Naive thymus-derived CD4-positive, alpha-beta T cell (primary cell): ENCODE measurements at regions not wholly inside any gene's neighbourhood (a gene's known extent, or its start where the extent isn't known, plus 50 kb on each side); places are given as distances from the start of the nearest gene placed in this dataset.

Experiments used
- ATAC-seq: fragments of 150-1000 bp; cut with Tn5 transposase; 2 replicates; pipeline ENCODE4 v1.10.0; 2021; ENCODE audit warnings: mild to moderate bottlenecking, moderate library complexity
- CTCF ChIA-PET: fragments of 350-600 bp; sonication (Branson Sonifier 250); formaldehyde crosslinking; loops from one replicate; lab custom pipeline; 2021; ENCODE audit warnings: antibody characterized with exemption; lab: Charles Lee
- POLR2A ChIA-PET: fragments of 350-600 bp; sonication (Branson Sonifier 250); formaldehyde crosslinking; loops from one replicate; lab custom pipeline; 2021; ENCODE audit warnings: antibody characterized with exemption, inconsistent platforms; lab: Charles Lee
- DNase-seq, 9 donors: peaks; one replicate each; pipeline versions ENCODE4 v3.0.0 to v3.0.0-alpha.2; 2020 to 2022; ENCODE audit warnings: mixed read lengths in 1 of 9
- H3K27ac ChIP-seq: one replicate; pipeline ENCODE4 v1.7.0; 2013; ENCODE audit warnings: mild to moderate bottlenecking, low read depth, low read length, moderate library complexity
- H3K27me3 ChIP-seq, 2 donors: one replicate each; pipeline ENCODE4 v1.7.0; 2013; ENCODE audit warnings: low read length in 2 of 2, mild to moderate bottlenecking in 2 of 2, moderate library complexity in 2 of 2; ENCODE audit not compliant: control insufficient read depth in 2 of 2, insufficient read depth in 2 of 2
- H3K36me3 ChIP-seq, 3 experiments: 1 replicate in 2 of 3; 2 replicates in 1 of 3; pipeline ENCODE4 v1.7.0; 2013; ENCODE audit warnings: low read length in 3 of 3, mild to moderate bottlenecking in 3 of 3, moderate library complexity in 1 of 3; ENCODE audit not compliant: insufficient read depth in 3 of 3, control insufficient read depth in 2 of 3
- H3K4me1 ChIP-seq, 2 donors: one replicate each; pipeline ENCODE4 v1.7.0; 2013; ENCODE audit warnings: low read length in 2 of 2, mild to moderate bottlenecking in 2 of 2, moderate library complexity in 1 of 2; ENCODE audit not compliant: control insufficient read depth in 2 of 2, insufficient read depth in 2 of 2
- H3K4me3 ChIP-seq: 2 replicates; pipeline ENCODE4 v1.7.0; 2013; ENCODE audit warnings: mild to moderate bottlenecking, low read length
- H3K9me3 ChIP-seq, 3 experiments: 1 replicate in 2 of 3; 2 replicates in 1 of 3; pipeline ENCODE4 v1.7.0; 2013; ENCODE audit warnings: low read length in 3 of 3; ENCODE audit not compliant: control insufficient read depth in 2 of 3
- H3K27ac Mint-ChIP-seq, 9 donors: one replicate each; pipeline ENCODE4 v1.8.0; 2020 to 2022; ENCODE audit warnings: mixed read lengths in 9 of 9, mild to moderate bottlenecking in 8 of 9, moderate library complexity in 5 of 9, inconsistent platforms in 2 of 9
- H3K27me3 Mint-ChIP-seq, 5 donors: one replicate each; pipeline ENCODE4 v1.8.0; 2021 to 2022; ENCODE audit warnings: mixed read lengths in 5 of 5, mild to moderate bottlenecking in 1 of 5
- H3K36me3 Mint-ChIP-seq, 5 donors: one replicate each; pipeline ENCODE4 v1.8.0; 2020 to 2022; ENCODE audit warnings: mixed read lengths in 5 of 5, mild to moderate bottlenecking in 3 of 5, inconsistent platforms in 1 of 5
- H3K4me1 Mint-ChIP-seq, 7 donors: one replicate each; pipeline ENCODE4 v1.8.0; 2020 to 2022; ENCODE audit warnings: mixed read lengths in 7 of 7, mild to moderate bottlenecking in 3 of 7, inconsistent platforms in 1 of 7
- H3K4me3 Mint-ChIP-seq, 10 donors: one replicate each; pipeline ENCODE4 v1.8.0; 2020 to 2022; ENCODE audit warnings: mild to moderate bottlenecking in 10 of 10, mixed read lengths in 10 of 10, moderate library complexity in 6 of 10, inconsistent platforms in 2 of 10
- H3K9me3 Mint-ChIP-seq, 11 donors: one replicate each; pipeline ENCODE4 v1.8.0; 2020 to 2022; ENCODE audit warnings: mixed read lengths in 11 of 11, mild to moderate bottlenecking in 4 of 11, inconsistent platforms in 1 of 11, moderate library complexity in 1 of 11
- intact Hi-C, 2 donors: fragments of 100-400 bp; cut with micrococcal nuclease; formaldehyde crosslinking; loops; one replicate each; pipeline ENCODE4 v1.15.1; 2023

DNA sequence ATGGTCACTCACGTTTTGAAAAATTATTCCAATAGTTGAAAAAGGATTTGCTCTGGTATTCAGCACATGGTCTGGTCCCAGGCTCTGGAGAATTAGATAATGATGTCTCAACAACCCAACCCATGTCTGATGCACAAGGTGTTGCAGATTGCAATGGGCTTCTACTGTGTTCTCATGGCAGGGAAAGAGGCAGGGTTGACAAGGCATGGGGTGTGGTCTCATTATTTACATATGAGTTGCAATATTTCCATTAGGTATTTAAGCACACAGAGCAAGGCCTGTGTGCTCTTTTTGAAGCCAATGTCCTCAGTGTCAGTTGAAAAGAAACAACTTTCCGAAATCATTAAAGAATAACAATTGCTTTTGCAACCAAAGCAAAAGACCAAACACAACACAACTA, 381.9 kb upstream of the PBX1 start:
- Histone ChIP-seq H3K4me1 (no peaks in the 10 kb centered on the region), H3K9me3 (peaks cover 0 to 13% (median 0%) of the 10 kb centered on the region in 3 experiments), H3K36me3 (no peaks in the 10 kb centered on the region), H3K27me3 (no peaks in the 10 kb centered on the region), H3K27ac (no peak overlapping the region), H3K4me3 (no peak overlapping the region)
- ATAC-seq (no peak), DNase-seq (no peak)
- intact Hi-C loops, result no loop called here
- Mint-ChIP-seq H3K9me3 (peaks cover 4 to 47% (median 15%) of the 10 kb centered on the region in 11 donors), H3K27ac (no peak overlapping the region), H3K36me3 (no peaks in the 10 kb centered on the region), H3K4me1 (no peaks in the 10 kb centered on the region), H3K27me3 (no peaks in the 10 kb centered on the region), H3K4me3 (no peak overlapping the region)
- ChIA-PET POLR2A (no interaction called here), CTCF (no interaction called here)

DNA sequence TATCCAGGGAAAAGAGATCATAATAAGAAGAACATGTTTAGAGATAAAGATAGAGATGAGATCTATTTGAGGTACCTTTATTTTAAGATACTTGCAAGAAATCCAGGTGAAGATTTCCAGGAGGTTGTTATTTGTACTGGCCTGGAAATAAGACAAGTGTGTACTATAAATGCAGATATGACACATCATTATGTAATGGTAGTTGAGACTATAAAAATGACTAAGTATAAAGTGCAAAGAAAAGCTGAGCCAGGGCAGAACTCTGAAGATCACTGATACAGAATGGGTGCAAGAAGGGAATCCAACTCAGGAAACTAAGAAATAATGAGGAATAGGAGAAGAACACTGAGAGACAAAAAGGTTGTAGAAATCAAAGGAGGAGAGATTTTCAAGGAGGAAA, 378.2 kb upstream of the PBX1 start:
- H3K9me3 ChIP-seq, result peaks cover 0 to 13% (median 0%) of the 10 kb centered on the region in 3 experiments
- peaks cover 2 to 38% (median 17%) of the 10 kb centered on the region in 11 donors for H3K9me3 Mint-ChIP-seq
- intact Hi-C loops, result no loop called here
- H3K4me3 ChIP-seq, result no peak overlapping the region
- H3K36me3 ChIP-seq, result no peaks in the 10 kb centered on the region
- H3K27ac ChIP-seq, result no peak overlapping the region
- no peaks in the 10 kb centered on the region for H3K27me3 ChIP-seq
- POLR2A ChIA-PET, result no interaction called here
- CTCF ChIA-PET, result no interaction called here
- H3K27ac Mint-ChIP-seq, result no peak overlapping the region
- no peaks in the 10 kb centered on the region for H3K4me1 Mint-ChIP-seq
- H3K4me1 ChIP-seq, result no peaks in the 10 kb centered on the region
- H3K36me3 Mint-ChIP-seq, result no peaks in the 10 kb centered on the region
- DNase-seq (no peak), ATAC-seq (no peak)
- H3K4me3 Mint-ChIP-seq, result no peak overlapping the region
- H3K27me3 Mint-ChIP-seq, result no peaks in the 10 kb centered on the region

DNA sequence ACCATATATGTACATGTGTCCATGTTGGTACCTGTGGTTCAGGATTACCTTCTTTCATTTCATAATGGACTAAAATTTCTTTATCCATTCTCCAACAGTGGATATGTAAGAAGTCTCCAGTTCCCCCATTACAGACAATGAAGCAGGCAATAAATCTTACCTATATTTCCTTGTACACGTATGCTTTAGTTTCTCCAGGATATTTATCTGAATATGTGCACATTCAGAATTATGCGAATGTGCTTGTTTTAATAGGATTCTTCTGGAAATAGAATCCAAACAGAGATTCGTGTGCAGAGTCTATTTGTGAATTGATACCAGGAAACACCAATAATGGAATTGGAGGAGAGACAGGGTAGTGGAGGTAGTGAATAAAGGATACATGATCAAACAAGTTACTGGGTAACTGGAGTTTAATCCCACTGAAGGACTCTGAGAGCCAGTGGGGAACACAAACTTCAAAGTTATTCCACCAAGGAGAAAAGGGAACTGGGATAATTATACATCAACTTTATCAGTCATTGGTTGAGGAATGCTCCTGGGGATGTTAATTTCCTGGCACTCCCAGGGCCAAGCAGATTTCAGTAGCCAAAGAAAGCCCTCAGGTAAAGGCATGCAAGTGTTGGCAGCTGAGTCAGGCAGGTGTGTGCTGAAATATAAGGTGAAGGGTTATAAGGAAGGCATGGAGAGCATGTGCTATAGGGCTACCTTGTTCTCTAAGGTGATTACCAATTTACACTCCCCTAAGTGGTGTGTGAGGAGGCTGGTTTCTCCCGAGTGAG, 374.9 kb upstream of the PBX1 start:
- ATAC-seq (no peak), DNase-seq (no peak)
- Histone ChIP-seq H3K27me3 (no peaks in the 10 kb centered on the region), H3K9me3 (no peaks in the 10 kb centered on the region), H3K27ac (no peak overlapping the region), H3K36me3 (no peaks in the 10 kb centered on the region), H3K4me3 (no peak overlapping the region), H3K4me1 (no peaks in the 10 kb centered on the region)
- H3K36me3 Mint-ChIP-seq, result no peaks in the 10 kb centered on the region
- intact Hi-C loops, result no loop called here
- CTCF ChIA-PET, result no interaction called here
- H3K9me3 Mint-ChIP-seq, result peaks cover 3 to 28% (median 10%) of the 10 kb centered on the region in 11 donors
- H3K27ac Mint-ChIP-seq, result no peak overlapping the region
- H3K4me3 Mint-ChIP-seq, result no peak overlapping the region
- H3K4me1 Mint-ChIP-seq, result no peaks in the 10 kb centered on the region
- POLR2A ChIA-PET, result no interaction called here
- H3K27me3 Mint-ChIP-seq, result no peaks in the 10 kb centered on the region

DNA sequence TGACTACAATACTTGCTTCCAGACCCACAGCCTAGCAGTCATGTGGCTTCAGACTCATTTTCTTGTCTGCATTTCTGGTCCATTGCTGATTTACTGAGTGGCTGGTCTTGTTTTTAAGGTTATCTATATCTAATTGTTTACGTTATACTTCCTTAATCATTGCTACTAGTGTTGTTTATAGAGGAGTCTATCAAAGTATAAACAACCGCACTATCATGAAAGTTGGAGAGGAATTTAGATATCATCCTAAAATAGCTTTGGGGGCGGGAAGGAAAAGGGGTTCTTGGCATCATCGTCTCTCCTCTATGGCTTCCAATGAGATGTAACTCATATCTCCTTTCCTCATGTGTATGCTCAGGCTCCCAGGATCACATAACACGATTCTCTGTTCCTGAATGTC, 372.1 kb upstream of the PBX1 start:
- H3K36me3 ChIP-seq, result no peaks in the 10 kb centered on the region
- ChIA-PET POLR2A (no interaction called here), CTCF (no interaction called here)
- H3K4me3 ChIP-seq, result no peak overlapping the region
- Mint-ChIP-seq H3K27me3 (no peaks in the 10 kb centered on the region), H3K9me3 (peaks cover 0 to 29% (median 8%) of the 10 kb centered on the region in 11 donors), H3K4me1 (no peaks in the 10 kb centered on the region), H3K36me3 (no peaks in the 10 kb centered on the region), H3K27ac (no peak overlapping the region), H3K4me3 (no peak overlapping the region)
- ATAC-seq, result no peak
- no peaks in the 10 kb centered on the region for H3K27me3 ChIP-seq
- H3K27ac ChIP-seq, result no peak overlapping the region
- no peaks in the 10 kb centered on the region for H3K9me3 ChIP-seq
- intact Hi-C loops, result no loop called here
- H3K4me1 ChIP-seq, result no peaks in the 10 kb centered on the region
- no peak for DNase-seq

DNA sequence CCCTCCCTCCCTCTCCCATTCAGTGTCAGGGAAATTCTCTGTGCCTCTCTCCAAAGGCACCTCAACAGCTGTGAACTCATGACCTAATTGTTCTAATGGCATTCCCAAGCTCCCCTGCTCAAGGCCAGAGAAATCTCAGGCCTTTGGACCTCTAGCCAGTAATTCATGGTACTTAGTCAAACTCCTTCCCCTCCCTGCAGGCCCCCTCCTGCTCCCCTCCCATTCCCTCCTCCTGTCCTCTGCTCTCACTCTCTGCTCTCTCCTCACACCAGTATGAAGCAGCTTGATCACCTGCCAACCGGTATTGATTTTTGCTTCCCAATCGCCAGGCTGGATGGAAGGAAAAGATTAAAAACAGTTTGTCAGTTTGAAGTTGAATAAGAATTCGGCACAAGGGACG, 370.5 kb upstream of the PBX1 start:
- Histone ChIP-seq H3K9me3 (no peaks in the 10 kb centered on the region), H3K36me3 (no peaks in the 10 kb centered on the region), H3K27ac (no peak overlapping the region), H3K27me3 (no peaks in the 10 kb centered on the region), H3K4me1 (no peaks in the 10 kb centered on the region), H3K4me3 (no peak overlapping the region)
- ATAC-seq (no peak), DNase-seq (no peak)
- no peaks in the 10 kb centered on the region for H3K36me3 Mint-ChIP-seq
- H3K4me1 Mint-ChIP-seq, result no peaks in the 10 kb centered on the region
- H3K27me3 Mint-ChIP-seq, result no peaks in the 10 kb centered on the region
- ChIA-PET CTCF (no interaction called here), POLR2A (no interaction called here)
- peaks cover 3 to 38% (median 10%) of the 10 kb centered on the region in 11 donors for H3K9me3 Mint-ChIP-seq
- no peak overlapping the region for H3K4me3 Mint-ChIP-seq
- no peak overlapping the region for H3K27ac Mint-ChIP-seq
- intact Hi-C loops, result no loop called here

- DNase-seq (no peak), ATAC-seq (no peak)
- Histone ChIP-seq H3K9me3 (no peaks in the 10 kb centered on the region), H3K36me3 (no peaks in the 10 kb centered on the region), H3K27ac (no peak overlapping the region), H3K27me3 (no peaks in the 10 kb centered on the region), H3K4me3 (no peak overlapping the region), H3K4me1 (no peaks in the 10 kb centered on the region)
- H3K9me3 Mint-ChIP-seq, result peaks cover 2 to 41% (median 8%) of the 10 kb centered on the region in 11 donors
- ChIA-PET CTCF (no interaction called here), POLR2A (no interaction called here)
- H3K36me3 Mint-ChIP-seq, result no peaks in the 10 kb centered on the region
- no peak overlapping the region for H3K27ac Mint-ChIP-seq
- intact Hi-C loops, result no loop called here
- no peaks in the 10 kb centered on the region for H3K4me1 Mint-ChIP-seq
- no peaks in the 10 kb centered on the region for H3K27me3 Mint-ChIP-seq
- no peak overlapping the region for H3K4me3 Mint-ChIP-seq
Measured at GRCh38 chr1:164191191-164191590, 367.8 kb upstream of the PBX1 start.

- POLR2A ChIA-PET, result no interaction called here
- CTCF ChIA-PET, result no interaction called here
Measured at GRCh38 chr1:164210211-164210739, 348.7 kb upstream of the PBX1 start.

More at GRCh38 chr1:164210211-164210739, 348.7 kb upstream of the PBX1 start:
- Histone ChIP-seq H3K27me3 (no peaks in the 10 kb centered on the region), H3K9me3 (no peaks in the 10 kb centered on the region), H3K4me3 (no peak overlapping the region), H3K36me3 (no peaks in the 10 kb centered on the region), H3K4me1 (no peaks in the 10 kb centered on the region), H3K27ac (no peak overlapping the region)
- intact Hi-C loops, result no loop called here
- Mint-ChIP-seq H3K27me3 (no peaks in the 10 kb centered on the region), H3K9me3 (peaks cover under 1 to 11% (median 2%) of the 10 kb centered on the region in 11 donors), H3K4me1 (no peaks in the 10 kb centered on the region), H3K4me3 (no peak overlapping the region), H3K27ac (no peak overlapping the region), H3K36me3 (peaks cover 0 to 1% (median 0%) of the 10 kb centered on the region in 5 donors)
- ATAC-seq (no peak), DNase-seq (no peak)
